GM12875 (cell line): ENCODE measurements at regions not wholly inside any gene's neighbourhood (a gene's known extent, or its start where the extent isn't known, plus 50 kb on each side); places are given as distances from the start of the nearest gene placed in this dataset.
"Not testable (repeated sequence)": the region's sequence is repeated elsewhere in the genome, so short reads cannot be mapped to it uniquely, and the experiment has no call there.

ENCODE experiments used
- H3K4me3 ChIP-seq: one replicate; pipeline ENCODE4 v1.5.1; 2011; ENCODE audit warnings: low read depth, low read length, control low read depth
- CTCF ChIP-seq: IDR thresholded peaks from 2 replicates; pipeline ENCODE4 v1.5.1; 2011; ENCODE audit warnings: low read depth, mild to moderate bottlenecking, control low read depth, inconsistent platforms, low read length, moderate library complexity, borderline replicate concordance; ENCODE audit not compliant: insufficient read depth

DNA sequence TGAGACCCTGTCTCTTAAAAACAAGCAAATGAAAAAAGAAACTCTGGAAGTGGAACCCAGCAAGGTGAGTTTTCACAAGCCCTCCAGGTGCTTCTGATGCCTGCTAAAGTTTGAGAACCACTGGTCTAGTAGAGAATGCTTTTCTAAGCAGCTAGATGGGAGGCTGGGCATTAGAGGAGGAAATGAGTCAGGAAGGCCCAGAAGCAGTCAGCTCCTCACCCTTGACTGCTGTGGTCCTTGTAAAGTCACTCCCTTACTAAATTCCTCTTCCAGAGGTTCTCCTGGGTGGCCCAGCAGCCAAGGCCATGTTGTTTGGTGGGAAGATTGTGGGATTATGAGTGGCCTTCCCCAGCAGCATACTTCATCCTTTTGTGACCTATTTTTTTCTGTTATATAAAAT is 52.0 kb upstream of the FYN start:
- H3K4me3 ChIP-seq, result no peak overlapping the region
- TF ChIP-seq CTCF, result no peak

DNA sequence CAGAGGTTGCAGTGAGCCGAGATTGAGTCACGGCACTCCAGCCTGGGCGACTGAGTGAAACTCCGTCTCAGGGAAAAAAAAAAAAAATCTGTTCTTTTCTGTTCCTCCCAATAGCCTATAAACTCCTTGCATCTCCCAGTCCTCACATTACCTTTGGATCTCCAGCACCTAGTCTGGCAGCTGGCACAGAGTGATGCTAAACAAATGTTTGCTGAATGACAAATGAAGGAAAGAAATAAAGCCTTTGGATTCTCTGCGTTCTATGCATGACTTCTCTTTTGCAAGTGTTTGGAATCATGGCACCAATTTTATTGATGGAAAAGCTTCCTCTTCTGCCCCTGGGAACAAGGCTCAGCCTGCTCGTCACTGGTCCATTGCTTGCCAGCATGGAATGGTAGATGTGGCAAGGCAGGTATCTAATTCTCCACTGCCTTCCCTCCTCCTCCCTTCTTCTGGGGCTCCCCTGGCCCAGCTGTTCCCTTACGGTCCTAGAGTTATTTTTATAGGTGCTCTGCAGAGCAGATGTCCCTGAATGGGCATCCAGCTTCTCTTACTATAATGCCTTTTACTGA is 53.6 kb upstream of the FYN start:
- no peak for TF ChIP-seq CTCF
- no peak overlapping the region for H3K4me3 ChIP-seq

- no peak overlapping the region for H3K4me3 ChIP-seq
- TF ChIP-seq CTCF, result no peak
These were observed 54.1 kb upstream of the FYN start for GRCh38 chr6:111927321-111927720.

- no peak for TF ChIP-seq CTCF
- no peak overlapping the region for H3K4me3 ChIP-seq
These were observed 54.9 kb upstream of the FYN start for GRCh38 chr6:111928139-111928538.

- not testable (repeated sequence) for H3K4me3 ChIP-seq
These were observed 61.4 kb upstream of the FYN start for GRCh38 chr6:111934611-111935010.

- no peak overlapping the region for H3K4me3 ChIP-seq
- TF ChIP-seq CTCF, result no peak
These were observed 63.5 kb upstream of the FYN start for GRCh38 chr6:111936718-111937117.

- no peak overlapping the region for H3K4me3 ChIP-seq
- TF ChIP-seq CTCF, result no peak
These were observed 65.5 kb upstream of the FYN start for GRCh38 chr6:111938710-111939109.

GRCh38 chr6:111939902-111940301 is 66.7 kb upstream of the FYN start:
- no peak overlapping the region for H3K4me3 ChIP-seq
- no peak for TF ChIP-seq CTCF
